Activated gamma-delta T cell treated with anti-CD3 and anti-CD28 coated beads, Interleukin-2, amount 50 U/mL, for 16 hours (primary cell): ENCODE measurements at regions not wholly inside any gene's neighbourhood (a gene's known extent, or its start where the extent isn't known, plus 50 kb on each side); places are given as distances from the start of the nearest gene placed in this dataset.
"Not testable (repeated sequence)": the region's sequence is repeated elsewhere in the genome, so short reads cannot be mapped to it uniquely, and the experiment has no call there.

Experiments
- DNase-seq: peaks from one replicate; pipeline ENCODE4 v3.0.0-alpha.2; 2020; ENCODE audit warnings: low read depth

DNA sequence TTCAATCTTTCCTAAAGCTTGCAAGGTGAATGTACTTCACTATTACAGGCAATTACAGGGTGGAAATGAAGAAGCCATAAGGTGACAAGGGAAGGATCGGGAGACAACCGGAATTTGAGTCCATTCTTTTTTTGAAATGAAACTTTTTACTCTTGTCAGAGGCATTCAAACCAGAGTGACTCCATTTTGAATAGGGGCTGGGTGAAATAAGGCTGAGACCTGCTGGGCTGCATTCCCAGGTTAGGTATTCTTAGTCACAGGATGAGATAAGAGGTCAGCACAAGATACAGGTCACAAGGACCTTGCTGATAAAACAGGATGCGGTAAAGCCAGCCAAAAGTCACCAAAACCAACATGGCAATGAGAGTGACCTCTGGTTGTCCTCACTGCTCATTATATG is 363.3 kb downstream of the TYW1 start:
- no peak for DNase-seq

DNA sequence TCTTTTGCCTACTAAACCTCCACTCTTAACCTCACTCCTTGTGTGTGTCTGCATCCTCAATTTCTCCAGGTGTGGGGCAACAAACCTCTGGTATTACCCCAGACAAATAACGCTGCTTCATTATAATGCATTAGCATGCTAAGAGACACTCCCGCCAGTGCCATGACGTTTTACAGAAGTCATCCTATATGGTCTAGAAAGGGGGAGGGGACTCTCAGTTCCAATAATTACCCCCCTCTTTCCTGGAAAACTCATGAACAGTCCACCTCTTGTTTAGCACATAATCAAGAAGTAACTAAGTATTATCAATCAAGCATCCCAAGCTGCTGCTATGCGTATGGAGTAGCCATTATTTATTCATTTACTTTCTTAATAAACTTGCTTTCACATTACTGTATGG is 364.5 kb downstream of the TYW1 start:
- no peak for DNase-seq

DNA sequence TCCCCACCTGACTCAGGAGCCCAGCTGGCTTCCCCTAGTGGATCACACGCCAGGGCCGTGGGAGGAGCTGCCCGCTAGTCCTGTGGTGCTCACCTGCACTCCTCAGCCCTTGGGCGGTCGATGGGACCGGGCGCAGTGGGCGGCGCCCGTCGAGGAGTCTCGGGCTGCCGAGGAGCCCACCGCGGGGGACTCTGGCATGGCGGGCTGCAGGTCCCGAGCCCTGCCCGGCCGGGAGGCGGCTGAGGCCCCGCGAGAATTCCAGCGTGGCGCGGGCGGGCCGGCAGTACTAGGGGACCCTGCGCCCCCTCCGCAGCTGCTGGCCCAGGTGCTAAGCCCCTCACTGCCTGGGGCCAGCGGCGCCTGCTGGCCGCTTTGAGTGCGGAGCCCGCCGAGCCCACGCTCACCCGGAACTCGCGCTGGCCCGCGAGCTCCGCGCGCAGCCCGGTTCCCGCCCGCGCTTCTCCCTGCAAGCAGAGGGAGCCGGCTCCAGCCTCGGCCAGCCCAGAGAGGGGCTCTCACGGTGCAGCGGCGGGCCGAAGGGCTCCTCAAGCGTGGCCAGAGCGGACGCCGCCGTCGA is 367.9 kb downstream of the TYW1 start:
- no peak for DNase-seq

DNA sequence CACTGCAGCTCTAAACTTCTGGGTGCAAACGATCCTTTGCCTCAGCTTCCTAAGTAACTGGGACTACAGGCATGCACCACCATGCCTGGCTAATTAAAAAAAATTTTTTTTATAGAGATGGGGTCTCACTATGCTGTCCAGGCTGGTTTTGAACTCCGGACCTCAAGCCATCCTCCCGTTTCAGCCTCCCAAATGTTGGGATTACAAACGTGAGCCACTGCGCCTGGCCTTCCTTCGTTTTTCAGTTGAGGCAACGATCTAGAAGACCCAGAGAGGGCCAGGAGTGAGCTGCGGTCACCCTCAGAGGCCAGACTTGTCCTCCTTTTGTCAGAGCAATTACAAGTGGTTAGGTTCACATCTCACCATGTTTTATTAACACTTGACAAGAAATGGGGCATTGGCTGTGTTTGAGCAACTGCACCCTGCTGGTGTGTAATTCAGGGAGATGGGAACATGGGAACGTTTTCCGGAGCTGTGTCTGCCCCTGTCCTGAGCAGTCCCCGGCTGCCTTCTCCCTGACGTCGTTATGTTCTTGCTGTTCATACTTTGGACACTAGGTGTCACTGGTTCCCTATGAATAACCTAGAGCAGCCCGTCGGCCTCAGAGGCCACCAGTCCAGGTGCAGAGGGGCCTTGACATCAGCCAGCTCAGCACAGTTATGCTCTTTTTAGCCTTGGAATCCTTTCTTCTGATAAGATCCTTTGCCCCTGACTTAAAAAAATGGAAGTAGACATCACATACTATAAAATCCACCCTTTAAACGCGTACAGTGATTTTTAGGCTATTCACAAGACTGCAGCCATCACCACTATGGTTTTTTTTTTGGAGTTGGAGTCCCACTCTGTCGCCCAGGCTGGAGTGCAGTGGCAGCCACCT is 375.0 kb downstream of the TYW1 start:
- DNase-seq = peak; percentile 31

DNA sequence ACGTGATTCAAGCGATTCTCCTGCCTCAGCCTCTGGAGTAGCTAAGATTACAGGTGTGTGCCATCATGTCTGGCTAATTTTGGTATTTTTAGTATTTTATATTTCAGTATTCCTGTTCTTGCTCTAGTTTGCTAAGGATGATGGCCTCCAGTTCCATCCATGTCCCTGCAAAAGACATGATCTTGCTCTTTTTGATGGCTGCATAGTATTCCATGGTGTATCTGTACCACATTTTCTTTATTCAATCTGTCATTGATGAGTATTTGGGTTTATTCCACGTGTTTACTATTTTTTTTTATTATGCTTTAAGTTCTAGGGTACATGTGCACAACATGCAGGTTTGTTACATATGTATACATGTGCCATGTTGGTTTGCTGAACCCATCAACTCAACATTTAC is 376.8 kb downstream of the TYW1 start:
- DNase-seq = not testable (repeated sequence)

DNA sequence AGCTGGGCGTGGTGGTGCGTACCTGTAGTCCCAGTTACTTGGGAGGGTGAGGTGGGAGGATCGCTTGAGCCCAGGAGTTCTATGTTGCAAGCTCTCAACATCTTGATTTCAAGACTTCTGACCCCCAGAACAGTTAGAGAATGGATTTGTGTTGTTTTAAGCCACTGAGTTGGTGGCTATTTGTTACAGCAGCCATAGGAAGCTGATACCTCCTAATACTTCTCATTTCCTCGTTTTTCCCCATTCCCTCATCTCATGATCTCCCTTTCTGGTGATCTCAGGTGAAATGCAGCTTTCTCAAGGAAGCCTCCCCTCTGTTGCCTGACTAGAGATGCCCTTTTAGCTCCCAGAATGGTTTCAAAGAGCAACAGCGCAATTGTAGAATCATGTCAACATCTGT is 378.8 kb downstream of the TYW1 start:
- no peak for DNase-seq

DNA sequence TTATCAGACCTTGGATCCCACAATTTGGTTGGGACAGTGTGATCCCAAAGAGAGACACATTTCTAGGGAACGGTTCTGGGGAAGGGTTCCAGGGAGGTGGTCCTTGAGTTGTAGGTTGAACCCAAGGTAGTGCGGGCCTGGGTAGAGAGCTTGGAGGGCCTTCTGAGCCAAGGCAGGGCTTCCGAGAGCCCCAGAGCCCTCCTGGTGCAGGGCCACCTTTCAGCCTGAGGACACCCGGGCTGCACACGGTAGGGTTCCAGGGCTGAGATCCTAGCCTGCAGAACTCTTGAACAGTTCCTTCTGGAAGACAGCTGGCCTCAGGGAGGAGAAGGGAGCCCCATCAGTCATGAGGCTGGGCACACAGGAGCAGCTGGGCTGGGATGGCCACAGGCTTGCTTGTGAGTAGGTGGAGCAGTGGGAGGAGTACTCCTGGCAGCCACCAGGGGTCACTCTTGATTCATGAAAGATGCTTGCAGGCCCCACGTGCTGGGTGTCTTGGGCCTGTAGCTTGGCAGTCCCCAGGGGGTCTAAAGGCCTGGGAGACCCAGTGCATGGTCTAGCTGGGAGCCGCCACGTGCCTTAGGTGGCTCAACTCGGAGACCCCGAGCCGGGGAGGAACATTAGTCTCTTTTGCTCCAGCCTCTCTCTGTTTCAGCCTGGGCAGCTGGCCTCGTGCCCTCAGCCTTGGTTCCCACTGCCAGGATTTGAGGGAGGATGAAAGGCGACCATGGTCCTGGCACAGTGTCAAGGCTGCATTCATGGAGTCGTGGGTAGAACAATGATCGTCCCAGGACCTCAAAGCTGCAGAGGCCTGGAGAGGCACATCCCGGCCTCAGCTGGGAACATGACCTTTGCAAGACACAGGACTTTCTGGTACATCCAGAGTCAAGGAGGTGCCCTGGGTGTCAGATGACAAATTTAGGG is 381.6 kb downstream of the TYW1 start:
- peak; percentile 17 for DNase-seq

DNA sequence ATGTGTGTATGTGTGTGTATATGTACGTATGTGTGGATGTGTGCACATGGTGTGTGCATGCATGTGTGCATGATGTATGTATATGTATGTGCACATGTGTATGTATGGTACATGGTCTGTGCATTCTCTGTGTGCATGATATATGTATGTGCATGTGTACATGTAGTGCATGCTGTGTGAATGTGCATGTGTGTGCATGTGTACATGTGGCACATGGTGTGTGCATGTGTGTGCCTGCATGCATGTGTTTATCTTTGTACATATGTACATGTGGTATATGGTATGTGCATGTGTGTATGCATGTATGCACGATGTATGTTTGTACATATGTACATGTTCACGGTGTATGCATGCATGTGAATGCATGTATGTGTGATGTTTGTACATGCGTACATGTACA is 383.7 kb downstream of the TYW1 start:
- no peak for DNase-seq

DNA sequence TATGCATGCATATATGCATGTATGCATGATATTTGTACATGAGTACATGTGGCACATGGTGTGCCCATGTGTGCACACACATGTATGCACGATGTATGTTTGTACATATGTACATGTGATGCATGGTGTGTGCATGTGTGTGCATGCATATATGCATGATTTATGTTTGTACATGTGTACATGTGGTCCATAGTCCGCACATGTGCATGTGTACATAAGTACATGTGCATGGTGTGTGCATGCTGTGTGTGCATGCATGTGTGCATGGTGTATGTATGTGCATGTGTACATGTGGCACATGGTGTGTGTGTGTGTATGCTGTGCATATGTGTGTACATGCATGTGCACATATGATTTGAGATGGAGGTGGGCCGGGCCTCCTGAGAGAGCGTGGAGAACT is 384.2 kb downstream of the TYW1 start:
- no peak for DNase-seq

DNA sequence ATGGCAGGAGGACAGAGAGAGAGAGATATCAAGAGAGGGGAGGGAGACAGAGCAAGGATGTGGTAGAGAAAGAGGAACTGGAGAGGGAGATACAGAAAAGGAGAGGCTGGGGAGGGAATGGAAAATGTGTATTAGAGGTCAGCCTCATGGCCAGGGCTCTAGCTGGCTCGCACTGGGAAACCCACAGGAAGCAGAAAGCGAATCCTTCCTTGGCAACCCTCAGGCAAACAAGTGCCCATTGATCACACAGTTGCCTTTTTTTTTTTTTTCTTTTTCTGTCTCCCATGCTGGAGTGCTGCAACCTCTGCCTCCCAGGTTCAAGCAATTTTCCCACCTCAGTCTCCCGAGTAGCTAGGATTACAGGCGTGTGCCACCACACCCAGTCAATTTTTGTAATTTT is 391.2 kb downstream of the TYW1 start:
- no peak for DNase-seq

DNA sequence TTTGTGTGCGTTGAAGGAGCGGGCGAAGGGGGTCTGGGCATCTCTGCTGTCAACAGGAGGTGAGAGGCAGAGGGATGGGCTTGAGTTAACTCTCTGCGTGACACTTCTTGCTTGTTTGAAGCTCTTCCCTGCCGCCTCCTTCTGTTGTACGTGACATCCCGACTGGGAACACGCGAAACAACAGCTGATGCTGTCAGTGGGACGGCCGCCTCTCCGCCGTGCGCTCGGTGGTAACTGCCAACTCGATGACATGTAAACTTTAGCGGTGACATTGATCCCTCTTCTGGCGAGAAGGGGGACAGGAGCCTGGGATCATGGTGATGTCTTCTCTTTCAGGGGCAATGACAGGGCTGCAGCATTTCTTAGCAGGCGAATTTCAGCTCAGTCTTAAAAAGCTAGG is 394.5 kb downstream of the TYW1 start:
- DNase-seq = no peak

DNA sequence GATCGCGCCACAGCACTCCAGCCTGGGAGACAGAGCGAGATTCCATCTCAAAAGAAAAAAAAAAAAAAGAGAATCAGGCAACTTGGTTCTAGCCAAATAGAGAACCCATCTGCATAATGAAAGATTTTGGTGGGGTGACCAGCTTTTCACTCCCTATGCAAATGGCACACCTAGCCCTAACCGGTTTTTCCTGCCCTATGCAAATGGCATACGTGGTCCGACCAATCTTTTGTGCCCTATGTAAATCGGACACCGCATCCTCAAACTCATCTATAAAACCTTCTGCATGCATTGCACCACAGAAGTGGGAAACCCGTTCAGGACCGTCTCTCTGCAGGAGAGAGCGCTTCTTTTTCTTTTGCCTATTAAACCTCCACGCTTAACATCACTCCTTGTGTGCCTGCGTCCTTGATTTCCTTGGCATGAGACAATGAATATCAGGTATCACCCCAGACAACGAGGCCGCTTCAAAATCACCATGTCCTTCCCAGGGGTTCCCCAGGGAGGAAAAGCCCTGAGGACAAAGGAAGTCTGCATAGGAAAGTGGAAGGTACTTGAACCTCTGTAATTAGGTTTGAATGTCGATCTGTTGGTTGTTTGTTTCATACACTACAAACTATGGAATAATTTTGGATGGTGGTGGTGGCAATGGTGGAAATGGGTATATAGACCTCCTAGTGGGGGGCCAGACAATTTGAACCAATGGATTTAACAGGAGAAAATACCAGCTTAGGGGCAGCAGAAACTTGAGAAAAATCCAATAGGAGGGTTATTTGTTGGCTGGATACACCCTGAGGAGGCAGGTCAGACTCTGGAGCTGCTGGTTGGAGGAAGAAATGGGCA is 396.2 kb downstream of the TYW1 start:
- no peak for DNase-seq

DNA sequence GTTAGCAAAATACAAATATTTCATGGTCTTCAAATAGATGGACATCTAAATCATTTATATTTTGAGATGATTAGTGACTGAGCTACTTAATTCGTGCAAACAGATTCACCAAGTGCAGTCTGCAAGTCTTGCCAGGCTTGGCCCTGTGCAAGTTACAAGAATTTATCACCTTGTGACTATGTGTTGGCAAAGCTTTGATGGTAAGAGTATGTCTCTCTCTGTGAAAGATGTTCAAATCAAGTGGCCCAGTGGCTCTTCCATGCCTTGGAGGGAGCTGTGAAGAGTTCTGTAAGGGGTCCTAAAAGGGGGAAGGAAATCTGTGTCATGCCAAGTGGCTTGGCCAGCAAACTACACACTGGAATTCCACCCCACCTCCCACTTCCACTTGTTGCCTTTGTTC is 397.3 kb downstream of the TYW1 start:
- DNase-seq = no peak

DNA sequence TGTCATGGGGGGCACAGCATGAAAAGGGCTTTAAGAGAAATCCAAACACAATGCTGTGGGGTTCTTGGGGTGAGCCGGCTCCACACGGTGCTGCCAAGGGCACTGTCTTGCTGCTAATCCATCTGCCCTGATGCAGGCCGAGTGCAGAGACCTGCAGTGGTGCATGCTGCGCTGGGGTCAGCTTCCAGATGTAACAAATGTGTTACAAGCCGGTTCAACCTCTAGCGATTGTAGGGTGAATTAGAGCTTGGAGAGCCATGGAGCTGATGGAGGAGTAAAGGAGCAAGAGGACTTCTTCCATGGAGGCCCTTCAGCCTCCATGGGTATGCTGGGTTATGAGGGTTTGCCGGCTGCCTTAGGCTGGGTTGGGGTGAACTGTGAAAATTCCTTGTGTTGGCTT is 402.3 kb downstream of the TYW1 start:
- no peak for DNase-seq

DNA sequence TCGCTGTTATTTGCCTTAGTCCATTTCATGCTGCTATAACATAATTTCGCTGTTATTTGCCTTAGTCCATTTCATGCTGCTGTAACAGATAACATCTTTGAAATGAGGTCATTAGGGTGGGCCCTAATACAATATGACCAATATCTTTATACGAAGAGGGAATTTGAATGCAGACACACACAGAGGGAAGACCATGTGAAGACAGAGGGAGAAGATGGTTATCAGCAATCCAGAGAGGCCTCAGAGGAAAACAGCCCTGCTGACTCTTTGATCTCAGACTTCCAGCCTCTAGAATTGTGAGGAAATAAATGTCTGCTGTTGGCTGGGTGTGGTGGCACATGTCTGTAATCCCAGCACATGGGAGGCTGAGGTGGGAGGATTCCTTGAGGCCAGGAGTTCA is 404.9 kb downstream of the TYW1 start:
- no peak for DNase-seq

DNA sequence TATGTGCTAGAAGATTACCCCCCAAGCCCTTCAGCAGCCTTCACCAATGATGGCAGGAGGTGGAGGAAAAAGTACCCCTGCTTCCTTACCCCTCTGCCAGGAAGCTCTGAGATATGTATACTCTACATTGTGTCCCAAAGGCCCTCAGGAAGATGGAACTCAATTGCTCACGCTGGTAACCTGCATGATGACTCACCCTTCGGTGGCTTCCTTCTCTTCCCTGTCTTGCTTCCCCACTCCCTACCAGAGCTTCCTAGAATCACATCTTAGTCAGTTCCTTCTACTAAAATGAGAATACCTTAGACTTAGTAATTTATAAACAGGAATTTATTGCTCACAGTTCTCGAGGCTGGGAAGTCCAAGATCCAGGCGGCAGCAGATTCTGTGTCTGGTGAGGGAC is 405.6 kb downstream of the TYW1 start:
- DNase-seq = no peak

DNA sequence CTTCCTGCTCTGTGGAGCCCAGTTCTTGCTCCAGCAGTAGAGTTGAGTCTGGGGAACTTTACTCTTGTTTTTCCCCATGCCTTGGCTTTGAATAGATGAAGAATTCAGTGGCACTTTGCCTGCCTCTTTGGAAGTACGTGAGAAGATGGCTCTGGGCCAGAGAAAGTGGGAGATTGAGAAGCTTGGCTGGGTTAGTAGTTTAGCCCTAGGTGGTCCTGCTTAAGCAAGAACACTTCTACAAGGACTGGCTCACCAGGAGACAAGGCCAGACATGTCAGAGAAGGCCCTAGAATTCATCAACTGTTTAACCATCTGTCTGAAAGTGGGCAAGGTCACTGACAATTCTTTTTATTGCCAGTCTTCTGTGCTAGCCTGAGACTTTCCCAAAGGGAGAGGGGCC is 410.3 kb downstream of the TYW1 start:
- DNase-seq = no peak

DNA sequence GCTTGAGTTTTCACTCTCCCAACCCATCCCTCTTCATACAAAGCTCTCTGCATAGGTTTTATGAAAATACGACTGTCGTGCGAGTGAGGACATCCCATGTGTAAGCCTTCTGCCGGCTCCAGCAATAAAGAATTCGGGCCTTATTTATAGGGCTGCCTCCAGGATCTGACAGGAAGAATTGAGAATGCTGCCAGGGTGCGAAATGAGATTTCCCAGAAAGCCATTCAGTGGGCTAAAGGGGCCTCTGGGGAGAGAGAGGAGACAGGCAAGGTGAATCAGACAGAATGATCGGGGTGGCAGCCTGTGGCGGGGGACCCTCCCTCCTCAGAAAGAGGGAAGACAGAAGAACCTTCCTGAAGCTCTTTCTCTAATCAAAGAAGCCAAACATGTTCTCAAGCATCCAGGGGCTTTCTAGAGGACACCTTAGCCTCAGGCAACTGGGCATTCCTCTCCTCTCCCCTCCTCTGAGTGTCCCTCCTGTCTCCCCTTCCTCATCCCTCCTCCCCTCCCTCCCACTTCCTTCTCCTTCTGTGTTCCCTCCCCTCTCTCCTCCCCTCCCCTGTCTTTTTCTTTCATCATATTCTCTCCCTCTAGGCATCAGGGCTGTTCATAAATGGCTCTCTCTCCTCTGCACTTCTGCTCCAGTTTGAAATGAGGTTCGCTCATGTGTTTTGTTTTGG is 410.9 kb downstream of the TYW1 start:
- DNase-seq = no peak

DNA sequence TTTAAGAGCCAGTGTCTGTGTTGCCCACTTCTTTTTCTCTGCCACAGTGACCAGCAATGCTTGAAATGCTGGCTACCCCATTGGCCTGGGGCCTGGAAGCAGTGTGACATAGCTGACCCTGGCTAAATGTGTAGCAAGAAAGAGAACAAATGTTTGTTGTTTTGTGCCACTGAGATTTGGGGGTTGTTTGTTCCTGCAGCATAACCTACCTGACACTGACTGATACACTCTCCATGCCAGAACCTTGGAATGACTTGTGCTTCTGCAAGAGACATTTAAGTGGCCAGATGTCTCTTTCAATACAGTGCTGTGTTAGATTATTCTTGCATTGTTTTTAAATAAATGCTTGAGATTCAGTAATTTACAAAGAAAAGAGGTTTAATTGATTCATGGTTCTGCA is 411.5 kb downstream of the TYW1 start:
- DNase-seq = no peak

DNA sequence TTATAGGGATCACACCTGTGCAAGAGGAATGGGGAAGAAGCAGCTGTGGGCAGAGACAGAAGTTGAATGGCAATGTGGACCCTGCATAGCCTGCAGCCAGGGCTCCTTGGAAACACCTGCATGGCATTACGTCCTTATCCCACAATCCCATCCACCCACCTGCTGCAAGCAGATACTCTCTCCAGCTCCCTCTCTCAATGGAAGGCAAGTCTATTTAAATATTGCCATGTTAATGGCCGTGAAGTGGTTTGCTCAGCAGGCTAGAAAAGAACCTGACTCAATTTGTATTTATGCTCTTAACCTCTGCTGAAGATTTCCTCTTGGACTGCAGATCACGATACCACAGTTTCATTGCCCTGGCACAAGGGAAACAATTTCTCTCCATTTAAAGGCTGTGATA is 417.0 kb downstream of the TYW1 start:
- DNase-seq = no peak

DNA sequence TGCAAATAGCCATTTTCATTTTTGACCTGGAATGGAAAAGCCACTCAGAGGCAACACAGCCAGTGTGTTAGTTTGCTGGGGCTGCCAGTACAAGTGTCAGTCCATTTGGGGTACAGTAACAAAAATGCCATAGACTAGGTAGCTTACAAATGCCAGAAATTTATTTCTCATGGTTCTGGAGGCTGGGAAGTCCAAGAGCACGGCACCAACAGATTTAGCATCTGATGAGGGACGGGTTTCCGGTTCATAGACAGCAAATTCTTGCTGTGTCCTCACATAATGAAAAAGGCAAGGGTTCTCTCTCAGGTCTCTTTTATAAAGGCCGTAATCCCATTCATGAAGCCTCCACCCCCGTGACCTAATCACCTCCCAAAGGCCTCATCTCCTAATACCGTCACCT is 418.2 kb downstream of the TYW1 start:
- no peak for DNase-seq
